HepG2 (cell line): ENCODE measurements at regions not wholly inside any gene's neighbourhood (a gene's known extent, or its start where the extent isn't known, plus 50 kb on each side); places are given as distances from the start of the nearest gene placed in this dataset.

Source experiments
- BRCA1 ChIP-seq: sonication (generic); formaldehyde crosslinking; IDR thresholded peaks from 2 replicates; pipeline ENCODE4 v1.4.0; 2020; ENCODE audit warnings: missing genetic modification reagents
- KAT2B ChIP-seq: fragments of 150-350 bp; IDR thresholded peaks from 2 replicates; pipeline ENCODE4 v1.6.1; 2014; ENCODE audit warnings: low read depth, low read length, borderline replicate concordance
- LBX2 ChIP-seq: sonication (generic); formaldehyde crosslinking; IDR thresholded peaks from 2 replicates; pipeline ENCODE4 v1.5.0; 2020; ENCODE audit warnings: missing genetic modification reagents, mild to moderate bottlenecking, borderline replicate concordance
- MAFF ChIP-seq: IDR thresholded peaks from 2 replicates; pipeline ENCODE4 v1.6.1; 2011; ENCODE audit warnings: low read depth, low read length, improper control_type of control experiment
- MNT ChIP-seq: fragments of 450-650 bp; IDR thresholded peaks from 2 replicates; pipeline ENCODE4 v1.6.1; 2016
- NFKBIZ ChIP-seq: IDR thresholded peaks from 2 replicates; pipeline ENCODE4 v1.6.1; 2018; ENCODE audit warnings: missing genetic modification reagents, missing compliant biosample characterization
- PHF5A ChIP-seq: IDR thresholded peaks from one replicate; pipeline ENCODE4 v1.6.1; 2018; ENCODE audit warnings: low read depth, missing genetic modification reagents; ENCODE audit not compliant: unreplicated experiment
- TBX2 ChIP-seq: sonication (generic); formaldehyde crosslinking; IDR thresholded peaks from 2 replicates; pipeline ENCODE4 v1.5.0; 2020; ENCODE audit warnings: missing genetic modification reagents, mild to moderate bottlenecking, borderline replicate concordance
- TP53 ChIP-seq: sonication (generic); formaldehyde crosslinking; conservative IDR thresholded peaks from 2 replicates; pipeline ENCODE4 v1.4.0; 2020; ENCODE audit warnings: missing genetic modification reagents
- ZBTB46 ChIP-seq: sonication (generic); formaldehyde crosslinking; IDR thresholded peaks from 2 replicates; pipeline ENCODE4 v1.4.0; 2020; ENCODE audit warnings: mild to moderate bottlenecking, missing genetic modification reagents, borderline replicate concordance
- ZHX2 ChIP-seq, 2 experiments: sonication (generic) in 1 of 2; formaldehyde crosslinking in 1 of 2; IDR thresholded peaks; 2 replicates each; pipeline versions ENCODE4 v1.6.1 to v1.9.0; 2014 to 2022; ENCODE audit warnings: antibody characterized with exemption in 1 of 2, borderline replicate concordance in 1 of 2, inconsistent platforms in 1 of 2, low read depth in 1 of 2, missing genetic modification reagents in 1 of 2
- ZNF143 ChIP-seq: sonication (generic); formaldehyde crosslinking; IDR thresholded peaks from 2 replicates; pipeline ENCODE4 v1.4.0; 2020; ENCODE audit warnings: missing genetic modification reagents
- ZNF160 ChIP-seq: sonication (generic); formaldehyde crosslinking; IDR thresholded peaks from 2 replicates; pipeline ENCODE4 v1.8.0; 2022; ENCODE audit warnings: mild to moderate bottlenecking, inconsistent platforms, missing genetic modification reagents
- ZNF3 ChIP-seq: IDR thresholded peaks from 2 replicates; pipeline ENCODE4 v1.7.0; 2017; ENCODE audit warnings: inconsistent platforms
- ZNF326 ChIP-seq: sonication (generic); formaldehyde crosslinking; IDR thresholded peaks from 2 replicates; pipeline ENCODE4 v1.4.0; 2020; ENCODE audit warnings: missing genetic modification reagents, borderline replicate concordance
- ZNF510 ChIP-seq: sonication (generic); formaldehyde crosslinking; IDR thresholded peaks from 2 replicates; pipeline ENCODE4 v1.4.0; 2020; ENCODE audit warnings: low read depth, mild to moderate bottlenecking, missing genetic modification reagents
- ZNF7 ChIP-seq: IDR thresholded peaks from 2 replicates; pipeline ENCODE4 v1.6.1; 2016; ENCODE audit warnings: missing biosample characterization, missing genetic modification reagents
- ZNF720 ChIP-seq: sonication (generic); formaldehyde crosslinking; IDR thresholded peaks from 2 replicates; pipeline ENCODE4 v1.4.0; 2020; ENCODE audit warnings: missing genetic modification reagents
- ZNF761 ChIP-seq: sonication (generic); formaldehyde crosslinking; conservative IDR thresholded peaks from 2 replicates; pipeline ENCODE4 v1.4.0; 2020; ENCODE audit warnings: mild to moderate bottlenecking, missing genetic modification reagents
- ZNF850 ChIP-seq: sonication (generic); formaldehyde crosslinking; conservative IDR thresholded peaks from 2 replicates; pipeline ENCODE4 v1.9.0; 2021; ENCODE audit warnings: mild to moderate bottlenecking, missing genetic modification reagents
- TF ChIP-seq, protein P1 (sequence below), 2 experiments: fragments of 450-650 bp in 1 of 2; sonication (generic) in 1 of 2; formaldehyde crosslinking; IDR thresholded peaks; 2 replicates each; pipeline versions ENCODE4 v1.5.0 to v1.8.0; 2020 to 2022; ENCODE audit warnings: mild to moderate bottlenecking in 1 of 2, missing genetic modification reagents in 1 of 2

DNA sequence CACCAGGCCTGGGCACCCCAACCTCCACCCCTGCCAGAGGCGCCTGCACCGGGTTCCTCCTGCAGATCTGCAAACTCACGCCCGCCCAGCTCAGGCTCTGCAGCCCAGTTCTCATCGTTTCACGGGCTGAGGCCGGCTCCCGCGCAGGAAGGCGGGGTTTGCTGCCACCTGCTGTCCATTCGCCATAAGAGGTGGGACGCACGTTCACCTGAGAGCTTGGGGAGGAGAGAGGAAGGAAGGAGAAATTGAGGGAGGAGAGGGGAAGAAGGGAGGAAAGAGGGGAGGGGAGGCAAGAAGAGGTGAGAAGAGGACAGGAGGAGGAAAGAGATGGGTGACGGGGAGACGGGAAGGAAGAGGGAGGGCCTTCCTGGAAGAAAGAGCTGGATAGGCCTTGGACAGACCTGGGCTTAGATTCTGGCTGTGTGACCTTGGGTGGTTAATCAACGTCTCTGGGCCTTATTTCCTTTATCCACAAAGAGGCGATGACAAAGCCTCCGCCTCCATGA, 114.5 kb downstream of the ADRA2C start (continued):
- TF ChIP-seq ZHX2 (IDR thresholded peaks at IDR 0.05; ENCODE audit: low read depth), result no peak
- no peak for TF ChIP-seq ZHX2 (CRISPR knock-in tag; IDR thresholded peaks at IDR 0.05; ENCODE audit: borderline replicate concordance)
- TF ChIP-seq ZNF326 (CRISPR knock-in tag), result no peak
- TF ChIP-seq ZNF850 (CRISPR knock-in tag), result no peak
- TF ChIP-seq ZNF143 (CRISPR knock-in tag), result no peak
- TF ChIP-seq TBX2 (CRISPR knock-in tag), result peak; percentile 35; the same call in 1 of the 2 replicates
- no peak for TF ChIP-seq BRCA1 (CRISPR knock-in tag)
- TF ChIP-seq ZNF761 (CRISPR knock-in tag), result no peak
- TF ChIP-seq ZBTB46 (CRISPR knock-in tag), result no peak
- no peak for TF ChIP-seq ZNF720 (CRISPR knock-in tag)
- TF ChIP-seq KAT2B, result no peak
- no peak for TF ChIP-seq ZNF3 (CRISPR knock-in tag)
- no peak for TF ChIP-seq LBX2
- no peak for TF ChIP-seq TP53
- no peak for TF ChIP-seq PHF5A (CRISPR knock-in tag)
- no peak for TF ChIP-seq NFKBIZ (CRISPR knock-in tag)
- no peak for TF ChIP-seq ZNF7
- TF ChIP-seq, protein P1, sequence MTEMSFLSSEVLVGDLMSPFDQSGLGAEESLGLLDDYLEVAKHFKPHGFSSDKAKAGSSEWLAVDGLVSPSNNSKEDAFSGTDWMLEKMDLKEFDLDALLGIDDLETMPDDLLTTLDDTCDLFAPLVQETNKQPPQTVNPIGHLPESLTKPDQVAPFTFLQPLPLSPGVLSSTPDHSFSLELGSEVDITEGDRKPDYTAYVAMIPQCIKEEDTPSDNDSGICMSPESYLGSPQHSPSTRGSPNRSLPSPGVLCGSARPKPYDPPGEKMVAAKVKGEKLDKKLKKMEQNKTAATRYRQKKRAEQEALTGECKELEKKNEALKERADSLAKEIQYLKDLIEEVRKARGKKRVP (CRISPR knock-in tag; IDR thresholded peaks at IDR 0.05), result no peak
- TF ChIP-seq MAFF, result no peak
- no peak for TF ChIP-seq MNT
- no peak for TF ChIP-seq ZNF510 (CRISPR knock-in tag)
- no peak for TF ChIP-seq ZNF160
